HCT116 (cell line): ENCODE measurements at regions not wholly inside any gene's neighbourhood (a gene's known extent, or its start where the extent isn't known, plus 50 kb on each side); places are given as distances from the start of the nearest gene placed in this dataset.

ENCODE experiments used
- ATF3 ChIP-seq: IDR thresholded peaks from 2 replicates; pipeline ENCODE4 v1.6.1; 2012
- CTCF ChIP-seq, 3 experiments: fragments of 200-600 bp in 1 of 3; sonication (generic) in 1 of 3; IDR thresholded peaks in 2 of 3; conservative IDR thresholded peaks in 1 of 3; 2 replicates each; pipeline ENCODE4 v1.5.1; 2012 to 2017; ENCODE audit warnings: low read depth in 2 of 3, low read length in 2 of 3, antibody characterized with exemption in 1 of 3, borderline replicate concordance in 1 of 3, control low read depth in 1 of 3, mild to moderate bottlenecking in 1 of 3, mixed read lengths in 1 of 3, mixed run types in 1 of 3, moderate library complexity in 1 of 3; ENCODE audit not compliant: insufficient read depth in 1 of 3
- EZH2 ChIP-seq: fragments of 200-600 bp; sonication (generic); IDR thresholded peaks from 2 replicates; pipeline ENCODE4 v1.6.1; 2017; ENCODE audit warnings: antibody characterized with exemption, mixed run types
- FOSL1 ChIP-seq: IDR thresholded peaks from 2 replicates; pipeline ENCODE4 v1.6.1; 2012; ENCODE audit warnings: low read depth
- JUND ChIP-seq: IDR thresholded peaks from 2 replicates; pipeline ENCODE4 v1.6.1; 2012
- ZFX ChIP-seq: fragments of 450-650 bp; IDR thresholded peaks from 2 replicates; pipeline ENCODE4 v1.6.1; 2017
- ZNF274 ChIP-seq: fragments of 200-500 bp; sonication (Bioruptor generic); IDR thresholded peaks from 2 replicates; pipeline ENCODE4 v1.6.1; 2014; ENCODE audit warnings: mild to moderate bottlenecking, low read depth, low read length, inconsistent platforms

DNA sequence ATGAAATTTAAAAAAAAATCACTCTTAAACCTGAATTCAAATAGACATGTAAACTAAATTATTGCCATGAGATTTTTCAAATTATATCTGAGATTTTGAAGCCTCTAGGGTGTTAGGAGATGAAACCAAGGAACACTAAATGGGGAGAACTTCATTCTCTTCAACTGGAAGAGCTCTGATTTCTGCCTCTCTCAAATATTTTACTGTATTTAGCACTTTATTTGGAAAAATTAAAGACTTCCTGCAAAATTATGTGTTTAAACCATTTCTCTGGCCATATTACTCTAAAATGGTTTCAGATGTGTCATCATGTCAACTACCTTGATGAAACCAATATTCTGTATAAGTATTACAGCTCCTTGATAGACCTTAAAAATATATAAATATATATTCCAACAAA is 1571.6 kb upstream of the PRR20A start:
- TF ChIP-seq CTCF (IDR thresholded peaks at IDR 0.05 in 2 of 3, conservative IDR thresholded peaks at IDR 0.05 in 1 of 3; ENCODE audit: borderline replicate concordance in 1 of 3, insufficient read depth in 1 of 3, low read depth in 2 of 3, low read length in 2 of 3) (no peak), ATF3 (no peak), EZH2 (no peak), JUND (no peak), ZFX (no peak), ZNF274 (no peak), FOSL1 (no peak)
